NCI-H146 (cell line): ENCODE measurements at regions not wholly inside any gene's neighbourhood (a gene's known extent, or its start where the extent isn't known, plus 50 kb on each side); places are given as distances from the start of the nearest gene placed in this dataset.
A peak's percentile ranks its signal among the peaks of the same experiment; 100 is the strongest.

Experiments
- DNase-seq: peaks from one replicate; lab custom pipeline; 2025; lab: John Stamatoyannopoulos, UW

DNA sequence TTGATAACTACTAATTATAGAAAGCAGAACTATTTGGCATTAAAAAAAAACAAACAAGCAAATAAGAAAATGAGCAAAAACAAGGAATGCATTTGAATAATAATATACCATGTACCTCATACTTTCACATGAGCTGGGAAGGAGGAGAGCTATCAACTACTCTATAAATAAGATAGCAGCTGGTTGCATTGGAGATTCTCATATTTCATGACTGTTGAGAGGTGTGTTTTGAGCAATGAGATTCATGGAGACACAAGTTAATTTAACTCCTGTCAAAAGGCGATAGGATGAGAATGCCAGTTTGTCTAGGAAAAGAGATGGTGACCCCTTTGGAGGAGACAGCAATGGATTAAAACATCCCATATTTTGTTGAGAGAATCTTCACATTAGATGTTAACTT is 348.8 kb upstream of the SPTLC3 start:
- no peak for DNase-seq

DNA sequence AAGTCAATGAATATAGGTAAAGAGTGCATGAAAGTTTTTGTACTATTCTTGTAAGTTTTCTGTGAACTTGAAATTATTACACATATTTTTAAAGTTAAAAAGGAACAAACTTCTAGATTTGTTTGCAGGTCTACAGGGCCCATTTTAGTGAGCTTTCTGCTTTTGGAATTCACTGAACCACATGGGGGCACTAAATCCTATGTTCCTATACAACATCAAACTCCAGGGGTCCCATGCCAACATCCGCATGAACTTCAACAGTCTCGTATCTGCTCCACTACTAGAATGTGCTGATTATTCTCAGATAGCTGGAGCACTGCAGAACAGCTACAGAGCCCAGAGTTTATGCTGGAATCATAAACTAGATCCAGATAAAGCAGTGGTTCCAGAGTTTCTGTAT is 347.9 kb upstream of the SPTLC3 start:
- peak; percentile 6 for DNase-seq

DNA sequence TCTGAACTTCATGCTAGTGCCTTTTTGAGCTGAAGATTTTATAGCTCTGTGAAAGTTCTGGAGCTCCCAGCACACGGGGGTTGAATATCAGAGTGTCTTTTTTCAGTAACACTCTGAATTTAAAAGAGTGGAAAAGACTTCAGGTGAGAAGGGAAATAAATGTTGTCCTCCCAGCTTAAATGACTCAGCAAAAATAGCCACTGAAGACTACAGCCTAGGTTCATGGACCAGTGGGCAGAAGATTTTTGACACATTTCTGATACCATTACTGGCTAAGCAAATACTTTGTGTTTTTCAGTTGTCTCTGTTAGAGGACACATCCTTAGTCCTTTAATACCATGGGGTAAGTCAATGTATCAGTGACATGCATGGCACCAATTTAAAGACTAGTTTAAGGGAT is 338.5 kb upstream of the SPTLC3 start:
- DNase-seq: no peak

DNA sequence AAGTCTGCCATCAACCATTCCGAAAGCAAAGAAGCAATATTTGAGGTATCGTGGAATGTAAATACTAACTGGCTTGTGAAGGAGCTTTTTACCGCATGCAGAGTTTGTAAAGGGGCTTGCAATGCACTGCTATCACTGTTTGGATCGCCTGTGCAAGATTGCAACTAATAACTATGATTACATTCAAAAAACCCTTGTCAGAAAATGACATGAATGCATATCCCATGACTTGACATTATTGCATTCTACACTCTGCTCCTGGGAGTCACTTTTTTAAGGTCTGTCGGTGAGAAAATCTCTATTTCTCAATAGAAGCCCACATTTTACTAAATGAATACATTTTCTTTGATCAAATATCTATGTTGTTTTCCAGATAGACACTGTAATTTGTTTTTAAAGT is 335.4 kb upstream of the SPTLC3 start:
- no peak for DNase-seq

DNA sequence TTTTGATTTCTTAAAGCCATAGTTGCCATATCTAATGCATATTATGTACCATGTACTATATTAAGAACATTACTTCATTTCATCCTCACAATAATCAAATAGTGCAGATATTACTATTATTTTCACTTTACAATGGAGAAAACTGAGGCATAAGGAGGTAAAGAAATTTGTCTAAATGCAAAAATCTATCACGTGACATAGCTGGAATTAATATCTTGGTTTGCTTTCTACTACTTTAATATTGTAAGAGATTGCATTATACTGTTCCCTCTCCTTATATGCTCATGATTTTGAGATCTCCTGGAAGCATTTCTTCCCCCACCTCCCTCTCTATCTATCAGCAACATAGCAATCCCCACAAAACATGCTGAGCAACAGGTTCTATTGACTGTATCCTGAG is 330.8 kb upstream of the SPTLC3 start:
- no peak for DNase-seq

DNA sequence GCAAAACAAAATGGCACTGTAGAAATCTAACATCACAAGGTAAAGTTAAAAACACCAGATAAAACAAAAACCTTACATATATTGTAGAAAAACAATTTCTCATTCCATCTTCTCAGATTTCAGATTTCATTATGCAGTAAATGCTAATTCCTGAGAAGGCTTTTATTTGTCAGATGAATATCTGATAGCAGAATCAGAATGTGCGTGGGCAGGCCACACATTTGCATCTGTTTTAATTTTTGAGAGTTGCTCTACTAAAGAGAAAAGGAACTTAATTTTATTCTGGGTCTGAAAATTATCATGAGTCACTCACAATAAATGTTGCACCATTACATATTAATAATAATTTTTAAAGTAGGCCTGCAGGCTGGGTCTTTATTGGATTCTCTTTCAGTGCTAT is 329.3 kb upstream of the SPTLC3 start:
- no peak for DNase-seq

DNA sequence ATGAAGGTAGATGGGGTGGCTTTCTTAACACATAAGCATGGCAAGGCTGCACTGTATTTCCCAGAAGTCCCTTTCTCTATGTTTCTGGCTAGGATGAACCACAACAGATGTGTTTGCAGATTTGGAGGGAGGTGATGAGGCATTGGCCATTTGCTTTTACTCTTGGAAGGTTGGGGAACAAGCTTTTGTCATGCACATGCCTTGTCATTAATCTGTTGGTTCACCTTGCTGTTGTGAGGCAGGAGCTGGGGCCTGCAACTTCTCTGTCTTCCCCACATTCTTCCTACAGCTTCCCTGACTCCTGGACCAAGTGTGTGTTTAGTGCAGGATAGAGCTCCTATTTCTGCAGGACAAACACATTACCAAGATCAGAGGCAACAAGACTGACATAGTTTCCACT is 326.2 kb upstream of the SPTLC3 start:
- no peak for DNase-seq

DNA sequence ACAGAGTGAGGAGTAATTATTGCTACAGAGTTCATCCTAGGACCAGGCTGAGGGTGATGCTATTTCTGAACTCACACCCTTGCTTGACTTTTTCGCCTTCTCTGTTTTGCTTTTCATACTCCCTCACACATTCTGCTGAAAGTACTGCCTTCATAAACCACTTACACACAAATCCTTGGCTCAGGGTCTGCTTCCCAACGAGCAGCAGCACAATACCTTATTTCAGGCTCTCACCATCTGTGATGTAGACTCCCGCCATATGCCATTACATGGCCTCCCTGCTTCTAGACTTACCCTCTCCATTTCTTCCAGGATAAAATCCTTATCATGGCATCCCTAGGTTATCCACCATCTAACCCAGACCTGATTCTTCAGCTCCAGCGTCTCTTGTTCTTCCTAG is 321.3 kb upstream of the SPTLC3 start:
- no peak for DNase-seq

DNA sequence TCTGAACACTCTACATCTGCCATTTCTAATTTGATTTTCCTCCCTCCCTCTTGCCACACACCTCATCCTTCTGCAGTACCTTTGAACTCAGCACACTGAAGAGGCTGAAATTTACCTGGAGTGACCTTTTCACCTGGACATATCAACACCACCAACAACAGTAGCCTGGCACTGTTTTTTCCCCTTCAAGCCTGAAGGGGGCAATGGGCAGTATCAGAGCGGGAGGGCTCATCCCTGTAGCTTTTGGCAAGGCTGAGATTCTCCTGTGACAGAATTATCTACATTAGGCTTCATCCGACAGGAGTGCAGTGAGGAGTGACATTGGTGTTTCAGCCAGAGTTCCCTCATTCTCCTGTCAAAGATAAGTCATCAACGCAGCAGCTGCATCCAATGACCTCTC is 312.8 kb upstream of the SPTLC3 start:
- DNase-seq: peak; percentile 1

DNA sequence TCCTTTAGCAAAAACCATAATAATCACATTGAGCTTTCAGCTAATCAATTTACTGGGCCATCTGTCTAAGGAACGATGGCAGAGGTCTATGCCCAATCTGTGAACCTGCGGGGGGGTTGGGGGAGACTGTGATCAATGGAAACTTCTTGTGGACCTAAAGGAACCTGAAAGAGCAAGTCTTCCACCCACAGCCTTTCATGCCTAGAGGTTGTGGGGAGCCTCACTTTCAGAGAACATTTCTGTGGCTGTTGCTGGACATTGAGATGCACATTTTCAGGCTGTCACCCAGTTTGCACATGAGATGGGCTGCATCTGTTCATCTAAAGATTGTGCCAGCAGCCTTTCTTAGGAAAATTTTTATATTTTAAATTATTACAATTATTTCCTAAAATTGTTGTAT is 310.0 kb upstream of the SPTLC3 start:
- DNase-seq: peak; percentile 4

DNA sequence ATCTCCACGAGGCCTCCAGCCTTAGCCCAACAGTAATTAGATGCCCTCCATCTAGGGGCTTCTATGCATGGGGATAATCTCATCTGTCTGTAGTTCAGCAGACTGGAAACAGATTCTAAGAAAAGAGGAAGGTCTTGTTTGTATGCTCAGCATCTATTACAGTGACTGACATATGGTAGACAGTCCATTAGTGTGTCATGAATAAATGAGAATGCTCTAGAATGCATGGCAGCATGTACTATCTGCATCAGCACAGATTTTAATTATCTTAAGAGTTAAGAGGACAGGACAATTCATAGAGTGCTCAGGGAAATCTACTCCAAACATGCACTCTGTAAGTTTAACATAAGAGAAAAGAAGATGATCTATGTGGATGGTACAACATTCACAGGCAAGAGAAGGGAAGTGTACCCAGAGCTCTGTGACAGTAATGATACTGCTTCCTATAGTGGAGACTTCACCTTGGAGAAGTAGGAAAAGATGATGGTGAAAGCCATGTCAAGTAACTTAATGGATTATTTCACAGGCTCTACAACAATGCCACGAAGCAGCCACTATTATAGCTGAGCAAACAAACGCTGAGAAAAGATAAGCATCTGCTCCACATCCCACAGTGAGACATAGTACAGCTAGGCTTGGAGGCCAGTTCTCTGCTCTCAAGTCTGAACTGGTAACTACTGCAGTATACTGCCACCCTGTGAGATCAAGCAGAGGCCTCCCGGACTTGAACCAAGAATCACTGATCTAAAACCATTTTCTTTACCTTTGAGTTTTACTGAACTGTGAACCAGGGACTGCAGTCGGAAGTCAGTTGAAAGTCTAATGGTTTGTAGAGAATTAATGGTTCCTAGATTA is 309.2 kb upstream of the SPTLC3 start:
- DNase-seq: peak; percentile 92

DNA sequence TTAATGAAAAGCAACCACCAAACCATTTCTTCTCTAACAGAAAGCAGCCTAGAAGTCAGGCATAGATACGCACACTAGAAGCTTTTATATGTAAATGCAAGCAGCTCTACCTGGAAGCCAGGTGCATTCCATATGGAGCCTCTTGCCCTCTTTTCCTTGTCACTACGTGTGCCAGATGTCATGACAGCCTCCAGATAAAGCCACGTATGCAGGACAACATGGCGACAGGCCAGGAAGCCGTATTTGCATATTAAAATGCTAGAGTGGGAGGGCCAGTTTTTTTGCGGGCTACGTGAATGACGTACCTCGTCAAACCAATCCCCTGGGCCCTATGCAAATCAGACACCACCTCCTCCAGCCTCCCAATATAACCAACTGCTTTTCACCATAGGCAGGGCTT is 308.1 kb upstream of the SPTLC3 start:
- peak; percentile 19 for DNase-seq

DNA sequence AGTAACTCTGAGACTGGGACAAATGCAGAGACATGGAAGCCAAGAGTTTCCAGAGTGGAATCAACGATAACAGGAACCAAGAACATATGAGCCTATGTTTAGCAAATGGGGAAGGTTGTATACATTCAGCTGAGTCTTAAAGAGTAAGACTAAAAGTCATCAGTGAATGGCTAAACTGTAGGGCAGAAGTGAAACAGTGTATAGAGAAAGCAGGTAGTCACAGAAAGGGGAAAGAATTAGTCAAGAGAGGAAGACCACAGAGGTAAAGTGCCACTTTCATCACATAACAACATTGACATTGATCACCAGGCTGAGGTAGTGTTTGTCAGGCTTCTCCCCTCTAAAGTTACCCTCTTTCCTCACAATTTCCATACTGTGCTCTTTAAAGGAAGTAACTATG is 306.5 kb upstream of the SPTLC3 start:
- no peak for DNase-seq

DNA sequence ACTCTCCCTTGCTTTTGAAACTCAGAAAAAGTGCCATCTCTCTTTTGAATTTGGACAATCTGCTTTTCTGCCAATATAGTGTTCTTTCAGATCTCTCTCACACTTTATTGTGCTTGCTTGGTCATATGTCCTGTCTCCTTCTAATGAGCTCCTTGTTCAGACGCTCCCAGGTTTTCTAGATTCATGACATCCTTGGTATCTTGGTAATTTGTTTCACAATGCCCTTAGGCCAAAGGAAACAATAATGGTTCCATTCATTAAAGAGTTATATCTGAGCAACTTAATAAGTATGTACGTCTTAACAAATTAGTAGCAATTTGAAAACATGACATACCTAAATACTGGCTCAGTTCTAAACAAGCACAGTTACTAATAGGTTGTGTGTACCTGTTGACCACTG is 293.4 kb upstream of the SPTLC3 start:
- DNase-seq: no peak

DNA sequence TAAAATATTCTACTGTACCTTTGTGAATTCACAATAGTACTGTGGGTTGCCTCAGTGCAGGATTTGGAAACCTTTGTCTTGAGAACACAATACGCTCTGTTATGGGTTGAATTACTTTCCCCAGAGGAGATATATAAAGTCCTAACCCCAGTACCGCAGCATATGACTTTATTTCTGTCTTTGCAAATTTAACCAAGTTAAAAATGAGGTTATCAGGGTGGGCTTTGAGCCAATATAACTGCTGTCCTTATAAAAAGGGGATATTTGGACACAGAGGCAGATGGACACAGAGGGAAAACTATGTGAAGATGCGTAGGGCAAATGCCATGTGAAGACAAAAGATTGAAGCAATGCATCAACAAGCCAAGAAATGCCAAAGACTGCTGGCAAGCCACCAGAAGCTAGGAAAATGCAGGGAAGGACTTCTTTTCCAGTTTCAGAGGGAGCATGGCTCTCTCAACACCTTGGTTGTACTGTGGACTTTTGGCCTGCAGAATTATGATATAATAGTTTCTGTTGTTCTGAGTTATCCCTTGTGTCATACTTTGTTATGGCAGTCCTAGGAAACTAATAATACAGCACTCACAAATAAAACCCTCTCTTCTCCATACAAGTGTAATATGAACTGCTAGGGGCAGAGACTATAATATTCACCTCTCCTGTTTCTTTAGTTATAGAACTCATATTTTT is 292.6 kb upstream of the SPTLC3 start:
- DNase-seq: no peak

DNA sequence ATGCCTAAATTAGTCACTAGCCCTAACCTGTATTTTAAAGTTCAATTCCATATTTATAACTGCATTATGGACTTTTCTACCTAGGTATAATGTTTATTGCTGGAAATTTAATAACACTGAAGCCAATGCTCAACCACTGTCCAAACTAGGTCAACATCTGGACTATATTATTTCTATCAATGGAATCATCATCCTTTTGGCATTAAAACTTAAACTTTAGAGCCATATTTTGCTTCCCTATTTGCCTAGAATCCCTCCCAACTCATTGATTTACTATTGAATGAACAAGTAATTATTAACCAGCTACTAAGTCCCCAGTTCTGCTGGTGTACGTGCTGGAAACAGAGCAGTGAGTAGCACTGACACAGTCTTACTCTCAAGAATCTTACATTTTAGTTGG is 291.7 kb upstream of the SPTLC3 start:
- no peak for DNase-seq

DNA sequence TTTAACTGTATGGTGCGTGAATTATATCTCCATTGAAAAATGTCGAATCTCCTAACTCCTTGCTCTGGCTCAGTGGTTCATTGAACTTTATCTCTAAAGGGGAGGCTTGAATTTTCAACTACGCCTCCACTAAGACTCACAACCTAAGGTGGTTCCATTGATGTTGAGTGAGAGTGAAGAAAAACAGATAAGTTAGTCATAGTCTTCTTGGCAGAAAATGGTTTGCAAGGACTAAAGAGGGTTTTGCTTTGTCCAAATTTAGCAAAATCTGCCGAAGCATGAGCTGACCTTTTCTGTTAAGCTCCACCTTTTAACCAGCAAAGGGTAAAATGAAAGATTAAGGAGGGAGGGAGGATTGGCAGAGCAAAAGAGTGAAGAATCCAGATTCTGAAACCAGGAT is 290.2 kb upstream of the SPTLC3 start:
- DNase-seq: no peak

DNA sequence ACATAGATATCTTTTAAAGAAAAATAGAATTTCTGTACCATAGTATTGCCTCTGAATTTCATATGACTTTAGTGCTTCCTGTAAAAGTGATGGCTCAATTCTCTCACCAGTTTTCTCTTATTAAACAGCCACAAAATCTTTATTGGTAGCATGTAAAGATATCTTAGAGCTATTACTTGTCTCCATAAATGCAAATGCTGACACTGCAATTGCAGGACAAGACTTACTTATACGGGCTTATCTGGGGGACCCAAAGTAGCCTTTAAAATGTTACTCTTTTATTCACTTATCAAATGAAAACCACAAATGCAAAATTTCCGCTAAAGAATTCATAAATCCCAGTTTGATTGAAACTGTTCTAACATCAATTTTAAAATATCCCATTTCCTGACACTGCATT is 287.1 kb upstream of the SPTLC3 start:
- DNase-seq: no peak

DNA sequence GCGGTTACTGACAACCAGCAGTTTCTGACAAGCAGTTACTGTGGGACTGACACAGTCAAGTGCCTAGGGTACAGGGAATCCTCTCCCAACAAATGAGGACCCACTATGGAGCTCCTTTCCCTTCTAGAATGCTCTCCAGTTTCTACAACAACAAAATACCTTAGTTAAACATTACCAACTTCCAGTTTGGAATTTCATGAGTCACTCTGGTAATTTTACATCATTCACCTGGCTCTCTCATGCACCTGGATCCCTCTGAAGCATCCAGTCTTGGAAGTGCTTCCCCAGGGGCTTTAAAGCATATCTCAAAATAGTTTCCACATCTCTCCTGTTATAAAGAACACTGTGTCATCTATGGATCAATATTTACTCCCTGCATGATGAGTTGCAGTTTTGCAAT is 286.7 kb upstream of the SPTLC3 start:
- DNase-seq: no peak

DNA sequence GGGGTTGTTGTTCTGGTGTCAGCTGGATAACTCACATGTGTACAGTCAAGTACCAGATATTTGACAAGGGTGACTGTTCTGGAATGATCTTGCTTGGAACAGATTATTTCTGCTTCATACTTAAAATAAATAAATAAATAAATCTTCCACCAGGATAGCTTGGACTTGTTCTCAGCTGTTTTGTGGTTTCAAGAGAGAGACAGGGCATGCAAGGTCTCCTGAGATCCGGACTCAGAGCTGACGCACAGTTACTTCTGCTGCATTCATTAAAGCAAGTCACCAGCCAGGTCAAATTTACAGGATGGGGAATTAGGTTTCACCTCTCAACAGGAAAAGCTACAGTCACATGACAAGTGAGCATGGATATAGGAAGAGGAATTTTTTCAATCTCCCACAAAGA is 285.0 kb upstream of the SPTLC3 start:
- DNase-seq: no peak

DNA sequence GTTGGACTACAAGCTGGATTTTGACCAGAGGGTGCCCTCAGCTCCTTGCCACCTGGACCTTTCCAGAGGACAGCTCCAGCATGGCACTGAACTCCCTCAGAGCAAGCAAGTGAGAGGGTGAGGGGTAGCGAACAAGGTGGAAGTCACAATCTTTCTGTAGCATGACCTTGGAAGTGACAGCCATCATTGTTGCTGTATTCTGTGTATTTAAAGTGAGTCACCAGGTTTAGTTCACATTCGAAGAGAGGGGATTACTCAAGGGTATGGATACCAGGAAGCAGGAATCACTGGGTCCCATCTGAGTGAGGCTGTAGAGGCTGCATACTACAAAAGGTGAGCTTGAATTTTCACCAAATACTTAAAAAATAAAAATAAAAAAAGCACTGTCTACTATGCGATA is 280.0 kb upstream of the SPTLC3 start:
- no peak for DNase-seq

DNA sequence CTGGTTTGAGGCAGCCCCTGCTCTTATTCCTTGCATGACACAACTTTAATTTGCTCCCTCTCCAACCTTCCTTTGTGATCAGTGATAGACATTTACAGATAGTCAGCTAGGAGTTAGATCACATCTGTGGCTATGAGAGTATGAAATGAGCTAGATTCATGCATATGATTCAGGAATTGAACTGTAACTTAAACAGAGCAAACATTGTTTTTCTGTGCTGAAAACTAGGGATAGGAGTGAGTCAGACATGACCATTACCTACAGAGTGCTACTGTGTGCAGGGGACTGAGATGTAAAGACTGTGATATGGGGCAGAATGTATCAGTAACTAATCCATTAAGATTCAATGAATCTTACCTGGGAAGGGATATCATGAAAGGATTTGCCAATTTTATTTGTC is 279.4 kb upstream of the SPTLC3 start:
- DNase-seq: no peak

DNA sequence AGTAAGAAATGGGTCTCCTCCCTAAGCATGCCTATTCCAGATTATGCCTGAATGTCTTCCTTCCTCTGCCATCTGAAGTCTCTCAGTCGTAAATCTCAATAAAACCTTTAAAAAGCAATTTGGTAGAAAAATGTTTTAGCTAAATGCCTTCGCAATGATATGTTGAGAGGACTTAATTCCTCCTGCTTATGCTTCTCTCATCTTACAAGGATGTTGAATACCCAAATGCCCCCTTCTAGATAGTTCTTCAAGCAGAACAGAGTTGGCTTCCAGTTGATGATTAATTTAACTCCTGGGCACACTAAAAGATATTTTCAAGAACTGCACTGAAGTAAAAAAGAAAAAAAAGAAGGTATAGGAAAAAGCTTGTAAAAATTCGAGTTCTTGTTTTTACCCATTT is 275.0 kb upstream of the SPTLC3 start:
- DNase-seq: no peak

DNA sequence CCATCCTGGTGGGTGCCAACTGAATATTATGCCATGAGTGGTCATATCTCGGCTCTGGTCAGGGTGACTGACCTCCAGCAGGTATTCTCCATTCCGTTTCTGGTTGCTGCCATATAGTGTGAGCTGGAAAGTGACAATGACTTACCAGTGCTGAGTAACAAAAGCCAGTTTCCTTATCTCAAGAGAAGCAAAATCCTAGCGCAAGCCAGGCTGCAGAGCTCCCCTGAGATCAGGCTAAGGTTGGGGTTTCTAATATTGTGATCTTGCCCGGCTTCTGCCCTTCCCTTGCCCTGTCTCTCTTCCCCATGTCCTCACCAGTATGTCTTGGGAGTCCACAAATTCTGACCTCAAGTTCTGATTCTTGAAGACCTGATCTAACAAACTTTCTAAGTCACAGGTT is 271.3 kb upstream of the SPTLC3 start:
- DNase-seq: no peak
